ENCODE measurements at regions not wholly inside any gene's neighbourhood (a gene's known extent, or its start where the extent isn't known, plus 50 kb on each side); places are given as distances from the start of the nearest gene placed in this dataset.

DNA sequence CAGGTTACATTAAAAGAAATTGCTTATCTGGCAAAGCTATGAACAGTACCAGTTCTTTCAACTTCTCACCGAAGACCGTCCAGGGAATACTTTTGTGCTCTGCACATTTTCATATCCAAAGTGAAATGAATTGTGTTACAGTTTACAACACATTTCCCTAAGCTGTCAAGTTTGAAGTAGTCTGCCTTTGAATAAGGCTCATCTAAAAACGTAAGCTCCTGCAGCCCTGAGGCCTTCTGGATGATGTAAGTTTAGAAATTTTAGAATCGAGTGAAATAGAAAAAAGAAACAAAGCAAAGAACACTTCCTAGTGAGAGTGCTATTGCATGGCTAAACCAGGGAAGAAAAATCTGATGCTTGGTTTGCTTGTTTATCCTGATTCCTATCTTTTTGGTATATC, 653.8 kb downstream of the MMUT start:
- Histone ChIP-seq H3K9ac (ENCODE audit: low read length) (no peak overlapping the region), H3K4me3 (ENCODE audit: low read depth, low read length, poor library complexity, severe bottlenecking) (no peak overlapping the region), H3K27me3 (ENCODE audit: insufficient read depth, low read length) (no peaks in the 10 kb centered on the region), H4K20me1 (ENCODE audit: insufficient read depth, low read length) (no peaks in the 10 kb centered on the region), H3K4me2 (ENCODE audit: low read length) (no peak overlapping the region), H3F3A (ENCODE audit: insufficient read depth, low read length) (no peaks in the 10 kb centered on the region), H3K27ac (ENCODE audit: low read depth, low read length, poor library complexity, severe bottlenecking) (no peak overlapping the region), H3K4me1 (ENCODE audit: insufficient read depth, low read length, severe bottlenecking) (no peaks in the 10 kb centered on the region), H3K9me2 (ENCODE audit: low read depth, low read length) (no peaks in the 10 kb centered on the region), H3K79me2 (ENCODE audit: insufficient read depth, low read length) (no peaks in the 10 kb centered on the region), H3K36me3 (ENCODE audit: insufficient read depth, low read length) (no peaks in the 10 kb centered on the region), H2AFZ (ENCODE audit: low read length) (no peak overlapping the region), H3K9me3 (ENCODE audit: low read length) (no peaks in the 10 kb centered on the region)
- TF ChIP-seq, protein P1, sequence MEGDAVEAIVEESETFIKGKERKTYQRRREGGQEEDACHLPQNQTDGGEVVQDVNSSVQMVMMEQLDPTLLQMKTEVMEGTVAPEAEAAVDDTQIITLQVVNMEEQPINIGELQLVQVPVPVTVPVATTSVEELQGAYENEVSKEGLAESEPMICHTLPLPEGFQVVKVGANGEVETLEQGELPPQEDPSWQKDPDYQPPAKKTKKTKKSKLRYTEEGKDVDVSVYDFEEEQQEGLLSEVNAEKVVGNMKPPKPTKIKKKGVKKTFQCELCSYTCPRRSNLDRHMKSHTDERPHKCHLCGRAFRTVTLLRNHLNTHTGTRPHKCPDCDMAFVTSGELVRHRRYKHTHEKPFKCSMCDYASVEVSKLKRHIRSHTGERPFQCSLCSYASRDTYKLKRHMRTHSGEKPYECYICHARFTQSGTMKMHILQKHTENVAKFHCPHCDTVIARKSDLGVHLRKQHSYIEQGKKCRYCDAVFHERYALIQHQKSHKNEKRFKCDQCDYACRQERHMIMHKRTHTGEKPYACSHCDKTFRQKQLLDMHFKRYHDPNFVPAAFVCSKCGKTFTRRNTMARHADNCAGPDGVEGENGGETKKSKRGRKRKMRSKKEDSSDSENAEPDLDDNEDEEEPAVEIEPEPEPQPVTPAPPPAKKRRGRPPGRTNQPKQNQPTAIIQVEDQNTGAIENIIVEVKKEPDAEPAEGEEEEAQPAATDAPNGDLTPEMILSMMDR (IDR thresholded peaks at IDR 0.05; ENCODE audit: low read length), result no peak
- no peak for TF ChIP-seq EZH2 (IDR thresholded peaks at IDR 0.05; ENCODE audit: borderline replicate concordance, low read length)

DNA sequence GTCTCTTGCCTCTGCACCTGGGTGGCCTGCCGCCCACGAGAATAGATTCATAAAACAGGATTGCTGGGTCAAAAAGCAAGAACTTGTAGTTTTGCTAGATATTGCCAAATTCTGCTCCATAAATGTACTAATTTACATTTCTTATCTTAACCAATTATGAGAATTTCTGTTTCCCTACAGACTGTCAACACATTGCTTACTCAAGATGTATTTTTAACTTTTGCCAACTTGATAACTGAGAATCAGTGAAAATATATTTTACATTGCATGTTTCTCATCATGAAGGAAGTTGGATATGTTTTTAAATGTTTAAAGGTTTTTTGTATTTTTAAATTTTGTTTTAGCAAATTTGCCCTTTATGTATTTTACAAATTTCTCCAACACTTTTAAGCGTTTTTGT, 664.8 kb downstream of the MMUT start:
- H3K4me1 ChIP-seq (ENCODE audit: insufficient read depth, low read length, severe bottlenecking), result no peaks in the 10 kb centered on the region
- no peak overlapping the region for H2AFZ ChIP-seq (ENCODE audit: low read length)
- no peak overlapping the region for H3K4me3 ChIP-seq (ENCODE audit: low read depth, low read length, poor library complexity, severe bottlenecking)
- no peak overlapping the region for H3K27ac ChIP-seq (ENCODE audit: low read depth, low read length, poor library complexity, severe bottlenecking)
- H3K27me3 ChIP-seq (ENCODE audit: insufficient read depth, low read length), result no peaks in the 10 kb centered on the region
- H4K20me1 ChIP-seq (ENCODE audit: insufficient read depth, low read length), result no peaks in the 10 kb centered on the region
- no peaks in the 10 kb centered on the region for H3K9me2 ChIP-seq (ENCODE audit: low read depth, low read length)
- no peak overlapping the region for H3K4me2 ChIP-seq (ENCODE audit: low read length)
- no peaks in the 10 kb centered on the region for H3K9me3 ChIP-seq (ENCODE audit: low read length)
- no peaks in the 10 kb centered on the region for H3K79me2 ChIP-seq (ENCODE audit: insufficient read depth, low read length)
- H3K9ac ChIP-seq (ENCODE audit: low read length), result no peak overlapping the region
- no peaks in the 10 kb centered on the region for H3K36me3 ChIP-seq (ENCODE audit: insufficient read depth, low read length)
- TF ChIP-seq, protein P1 (IDR thresholded peaks at IDR 0.05; ENCODE audit: low read length), result no peak
- no peak for TF ChIP-seq EZH2 (IDR thresholded peaks at IDR 0.05; ENCODE audit: borderline replicate concordance, low read length)
- H3F3A ChIP-seq (ENCODE audit: insufficient read depth, low read length), result no peaks in the 10 kb centered on the region

DNA sequence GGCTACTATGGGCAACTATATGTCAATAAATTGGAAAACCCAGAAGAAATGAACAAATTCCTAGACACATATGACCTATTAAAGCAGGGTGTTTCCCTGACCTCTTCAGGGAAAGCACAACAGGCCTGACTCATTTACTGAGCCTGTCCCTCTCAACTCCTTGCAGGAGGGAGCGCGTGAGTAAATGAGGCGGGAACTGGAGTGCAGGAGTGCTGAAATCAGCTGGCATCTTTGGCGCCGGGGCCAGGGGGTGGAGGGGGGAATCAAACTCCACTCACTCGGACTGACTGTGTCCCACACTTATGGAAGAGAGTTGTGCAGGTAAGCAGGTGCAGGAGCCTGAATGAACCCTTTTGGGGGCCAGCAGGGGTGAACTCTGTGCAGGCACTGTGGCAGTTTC, 671.2 kb upstream of the PTCHD4 start:
- Histone ChIP-seq H4K20me1 (ENCODE audit: insufficient read depth, low read length) (no peaks in the 10 kb centered on the region), H3K4me2 (ENCODE audit: low read length) (no peak overlapping the region), H3K27me3 (ENCODE audit: insufficient read depth, low read length) (no peaks in the 10 kb centered on the region), H3K4me3 (ENCODE audit: low read depth, low read length, poor library complexity, severe bottlenecking) (no peak overlapping the region), H3K27ac (ENCODE audit: low read depth, low read length, poor library complexity, severe bottlenecking) (no peak overlapping the region), H3K79me2 (ENCODE audit: insufficient read depth, low read length) (no peaks in the 10 kb centered on the region), H3K9ac (ENCODE audit: low read length) (no peak overlapping the region), H3K36me3 (ENCODE audit: insufficient read depth, low read length) (no peaks in the 10 kb centered on the region), H3F3A (ENCODE audit: insufficient read depth, low read length) (no peaks in the 10 kb centered on the region), H3K9me2 (ENCODE audit: low read depth, low read length) (no peaks in the 10 kb centered on the region), H3K4me1 (ENCODE audit: insufficient read depth, low read length, severe bottlenecking) (no peaks in the 10 kb centered on the region), H3K9me3 (ENCODE audit: low read length) (no peaks in the 10 kb centered on the region), H2AFZ (ENCODE audit: low read length) (no peak overlapping the region)
- TF ChIP-seq, protein P1 (IDR thresholded peaks at IDR 0.05; ENCODE audit: low read length), result no peak
- TF ChIP-seq EZH2 (IDR thresholded peaks at IDR 0.05; ENCODE audit: borderline replicate concordance, low read length), result no peak

All from OCI-LY1 (cell line).